Activated CD8-positive, alpha-beta memory T cell treated with anti-CD3 and anti-CD28 coated beads for 1 hour (primary cell): ENCODE measurements at regions not wholly inside any gene's neighbourhood (a gene's known extent, or its start where the extent isn't known, plus 50 kb on each side); places are given as distances from the start of the nearest gene placed in this dataset.
"Not testable (repeated sequence)": the region's sequence is repeated elsewhere in the genome, so short reads cannot be mapped to it uniquely, and the experiment has no call there.

Experiments used
- DNase-seq, 2 donors: peaks; one replicate each; pipeline ENCODE4 v3.0.0-alpha.2; 2020; ENCODE audit warnings: low read depth in 1 of 2; ENCODE audit errors: extremely low read depth in 1 of 2

DNA sequence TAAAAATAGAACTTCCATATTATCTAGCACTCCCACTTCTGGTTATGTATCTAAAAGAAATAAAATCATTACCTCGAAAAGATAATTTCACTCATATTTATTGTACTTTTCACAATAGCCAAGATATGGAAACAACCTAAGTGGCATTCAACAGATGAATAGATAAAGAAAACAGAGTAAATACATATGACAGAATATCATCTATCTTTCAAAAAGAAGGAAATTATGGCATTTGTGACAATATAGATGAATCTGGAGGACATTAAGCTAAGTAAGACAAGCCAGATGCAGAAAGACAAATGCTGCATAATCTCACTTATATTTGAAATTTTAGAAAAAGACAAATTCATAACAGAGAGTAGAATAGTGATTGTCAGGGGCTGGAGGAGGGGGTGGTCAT, 590.0 kb upstream of the ANO3 start:
- DNase-seq, result no peak

DNA sequence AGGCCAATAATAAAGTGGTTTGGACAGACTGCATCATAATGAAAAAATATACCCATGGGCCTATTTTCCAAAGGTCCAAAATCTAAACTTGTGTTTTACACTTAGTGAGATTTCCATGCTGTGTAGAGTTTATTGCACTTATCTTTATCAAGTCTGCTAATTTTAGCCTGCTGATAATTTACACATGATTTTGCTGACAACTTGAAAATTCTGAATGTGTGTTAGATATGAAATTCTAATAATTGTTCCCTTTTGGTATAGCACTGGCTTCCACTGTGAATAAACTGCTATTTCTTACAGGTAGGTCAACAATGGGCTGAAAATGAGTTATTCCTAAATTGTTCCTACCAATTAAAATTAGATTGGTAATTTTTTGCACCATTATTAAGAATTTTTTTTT, 589.1 kb upstream of the ANO3 start:
- DNase-seq, result no peak

DNA sequence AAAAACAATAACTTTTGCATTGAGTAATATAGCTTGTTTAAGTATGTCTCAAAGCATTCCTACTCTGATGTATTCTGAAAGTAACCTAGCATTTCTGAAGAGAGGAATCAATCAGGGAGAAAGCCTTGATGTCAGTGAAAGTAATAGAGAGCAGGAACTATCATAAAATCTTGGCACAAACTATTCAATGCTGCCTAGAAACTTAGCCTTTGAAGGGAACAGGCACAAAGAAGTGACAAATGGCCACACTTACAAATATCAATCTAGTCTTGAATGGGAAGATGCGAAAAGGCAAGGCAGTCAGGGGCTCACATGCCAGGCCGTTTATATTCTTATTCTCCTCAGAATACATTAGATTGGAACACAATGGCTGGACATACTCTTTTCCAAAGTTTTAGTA, 576.5 kb upstream of the ANO3 start:
- no peak for DNase-seq

DNA sequence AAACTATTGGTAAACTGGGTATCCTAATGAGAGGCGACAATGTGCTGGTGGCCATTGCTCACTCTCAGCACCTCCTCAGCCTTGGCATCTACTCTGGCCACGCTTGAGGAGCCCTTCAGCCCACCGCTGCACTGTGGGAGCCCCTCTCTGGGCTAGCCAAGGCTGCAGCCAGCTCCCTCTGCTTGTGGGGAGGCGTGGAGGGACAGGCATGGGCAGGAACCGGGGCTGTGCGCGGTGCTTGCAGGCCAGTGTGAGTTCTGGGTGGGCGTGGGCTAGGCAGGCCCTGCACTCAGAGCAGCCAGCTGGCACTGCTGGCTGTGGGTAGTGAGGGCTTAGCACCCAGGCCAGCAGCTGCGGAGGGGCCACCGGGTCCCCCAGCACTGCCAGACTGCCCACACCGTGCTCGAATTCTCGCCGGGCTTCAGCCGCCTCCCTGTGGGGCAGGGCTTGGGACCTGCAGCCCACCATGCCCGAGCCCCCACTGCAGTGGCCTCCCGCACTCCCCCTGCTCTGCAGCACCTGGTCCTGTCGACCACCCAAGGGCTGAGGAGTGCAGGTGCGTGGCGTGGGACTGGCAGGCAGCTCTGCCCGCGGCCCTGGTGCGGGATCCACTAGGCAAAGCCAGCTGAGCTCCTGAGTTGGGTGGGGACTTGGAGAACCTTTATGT, 575.9 kb upstream of the ANO3 start:
- DNase-seq, result no peak

DNA sequence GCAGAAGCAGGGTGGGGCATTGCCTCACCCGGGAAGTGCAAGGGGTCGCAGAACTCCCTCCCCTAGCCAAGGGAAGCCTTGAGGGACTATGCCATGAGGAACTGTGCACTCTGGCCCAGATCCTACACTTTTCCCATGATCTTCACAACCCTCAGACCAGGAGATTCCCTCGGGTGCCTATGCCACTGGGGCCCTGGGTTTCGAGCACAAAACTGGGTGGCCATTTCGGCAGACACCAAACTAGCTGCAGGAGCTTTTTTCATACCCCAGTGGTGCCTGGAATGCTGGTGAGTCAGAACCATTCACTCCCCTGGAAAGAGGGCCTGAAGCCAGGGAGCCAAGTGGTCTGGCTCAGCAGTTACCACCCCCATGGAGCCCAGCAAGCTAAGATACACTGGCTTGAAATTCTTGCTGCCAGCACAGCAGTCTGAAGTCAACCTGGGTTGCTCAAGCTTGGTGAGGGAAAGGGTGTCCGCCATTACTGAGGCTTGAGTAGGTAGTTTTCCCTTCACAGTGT, 573.7 kb upstream of the ANO3 start:
- no peak for DNase-seq

DNA sequence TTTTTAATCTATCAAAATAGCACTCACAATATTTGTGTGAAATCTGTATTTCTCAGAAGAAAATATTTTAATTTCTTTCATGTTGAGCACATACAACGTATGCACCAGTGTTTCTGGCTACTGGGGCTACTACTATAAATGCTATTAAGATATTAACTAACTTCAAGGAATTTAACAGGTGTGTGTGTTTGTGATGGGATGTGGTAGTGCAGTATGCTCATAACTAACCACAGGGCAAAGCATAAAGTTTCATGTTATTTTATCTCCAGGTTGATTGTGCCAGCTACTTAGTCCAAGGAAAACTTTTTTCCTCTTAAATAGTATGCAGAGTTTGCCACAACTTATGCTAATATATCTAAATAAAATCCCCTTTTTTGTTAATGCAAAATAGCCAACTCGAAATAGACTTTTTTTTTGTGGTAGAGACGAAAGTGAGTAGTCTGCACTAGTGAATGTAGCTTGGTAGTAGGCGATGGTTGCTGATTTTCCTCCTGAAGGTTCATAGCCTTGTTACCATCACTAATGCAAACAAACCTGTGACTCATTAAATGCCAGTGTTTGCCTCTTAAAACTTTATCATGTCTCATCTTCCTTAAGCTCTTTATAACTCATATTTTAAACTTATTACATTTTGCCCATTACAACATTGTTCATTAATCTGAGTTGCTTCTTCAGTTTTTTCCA, 565.5 kb upstream of the ANO3 start:
- DNase-seq, result no peak

DNA sequence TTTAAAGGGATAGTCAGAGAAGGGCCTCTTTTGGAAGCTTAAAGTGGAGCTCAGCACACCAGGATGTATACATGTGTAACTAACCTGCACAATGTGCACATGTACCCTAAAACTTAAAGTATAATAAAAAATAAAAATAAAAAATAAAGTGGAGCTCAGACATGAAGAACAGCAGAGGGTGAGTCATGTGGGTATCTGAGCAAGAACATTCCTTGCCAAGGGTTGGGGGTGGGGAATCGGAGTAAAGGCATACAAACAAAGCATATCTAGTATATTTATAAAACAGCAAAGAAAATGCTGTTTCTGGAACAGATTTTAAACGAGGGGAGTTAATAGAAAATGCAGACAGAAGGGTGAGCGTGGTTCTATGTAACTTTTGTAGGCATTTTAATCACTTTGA, 562.6 kb upstream of the ANO3 start:
- DNase-seq, result no peak

DNA sequence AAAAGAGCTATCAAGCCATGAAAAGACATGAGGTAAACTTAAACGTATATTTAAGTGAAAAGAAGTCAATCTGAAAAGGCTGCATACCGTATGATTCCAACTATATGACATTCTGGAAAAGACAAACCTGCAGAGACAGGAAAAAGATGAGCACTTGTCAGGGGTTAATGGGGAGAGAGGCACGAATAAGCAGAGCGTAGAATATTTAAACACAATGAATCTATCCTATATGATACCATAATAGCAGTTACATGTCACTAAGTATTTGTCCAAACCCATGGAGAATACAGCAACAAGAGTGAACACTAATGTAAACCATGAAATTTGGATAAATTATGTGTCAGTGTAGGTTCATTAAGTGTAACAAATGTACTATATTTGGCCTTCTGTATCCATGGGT, 560.3 kb upstream of the ANO3 start:
- no peak for DNase-seq

DNA sequence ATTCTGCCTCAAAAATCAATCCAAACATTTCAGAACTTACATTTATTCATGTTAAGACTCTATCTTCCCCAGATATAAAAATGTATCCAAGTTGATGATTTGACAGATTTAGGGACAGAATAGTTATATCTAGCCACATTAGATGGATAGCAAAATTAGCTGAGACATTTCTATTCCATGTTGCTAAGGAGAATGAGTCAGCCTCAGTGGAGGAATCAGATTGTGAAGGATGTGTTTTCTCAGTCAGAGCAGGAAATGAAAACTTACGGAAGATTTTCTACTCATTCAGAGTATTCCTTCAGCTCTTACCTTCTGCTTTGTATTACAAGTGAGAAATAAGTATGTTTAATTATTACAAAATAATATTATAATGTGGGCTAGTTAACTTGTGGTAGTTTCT, 556.3 kb upstream of the ANO3 start:
- no peak for DNase-seq

DNA sequence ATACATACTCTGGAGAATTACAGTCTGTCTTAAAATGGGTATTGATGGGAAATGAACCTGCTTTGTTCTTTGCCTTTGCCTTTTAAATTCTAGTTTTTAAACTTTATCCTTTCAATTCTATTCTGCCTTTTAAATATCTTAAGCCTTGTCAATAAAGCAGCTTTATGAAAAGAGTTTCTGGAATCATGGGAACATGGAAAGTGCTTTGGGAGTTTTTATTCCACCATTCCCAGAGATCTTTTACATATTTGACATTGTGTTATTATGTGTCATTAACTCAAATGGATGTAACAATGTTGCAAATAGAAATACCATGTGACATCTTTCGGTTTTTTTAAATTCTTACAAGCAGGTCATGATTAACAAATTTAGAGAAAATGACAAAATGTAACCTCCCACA, 555.7 kb upstream of the ANO3 start:
- no peak for DNase-seq

DNA sequence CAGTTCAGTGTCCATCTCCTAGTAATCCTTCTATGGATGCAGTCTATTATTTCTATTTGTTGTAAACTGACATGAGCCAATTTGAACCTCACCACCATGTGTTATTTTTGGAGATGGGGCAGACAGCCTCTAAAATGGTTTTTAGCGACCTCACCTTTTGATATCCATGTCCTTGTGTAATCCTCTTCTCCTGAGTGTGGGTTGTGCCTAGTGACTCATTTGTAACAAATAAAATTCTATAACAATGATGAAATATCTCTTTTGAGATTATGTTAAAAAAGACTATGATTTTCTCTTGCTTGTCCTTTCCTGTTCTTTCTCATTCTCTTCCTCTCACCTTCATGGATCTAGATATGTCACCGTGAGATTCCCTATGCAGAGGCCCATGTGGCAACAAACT, 554.6 kb upstream of the ANO3 start:
- no peak for DNase-seq

DNA sequence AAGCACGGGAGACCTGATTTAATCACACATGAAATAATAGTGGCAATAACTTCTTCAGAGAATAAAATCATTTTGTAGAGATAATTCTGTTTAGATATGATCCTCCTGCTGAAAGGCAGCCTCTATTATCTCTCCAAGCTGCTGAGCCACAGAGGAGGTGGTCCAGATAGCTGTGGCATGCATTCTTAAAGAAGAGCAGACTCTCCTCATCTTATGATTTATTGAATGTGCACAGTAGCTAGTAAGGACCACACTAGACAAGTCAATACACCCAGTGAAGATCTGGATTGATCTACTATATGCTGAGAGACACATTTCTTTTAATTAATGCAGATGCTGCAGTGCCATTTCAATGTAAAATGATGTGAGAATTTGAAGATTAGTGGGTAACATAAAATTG, 552.9 kb upstream of the ANO3 start:
- DNase-seq, result no peak

DNA sequence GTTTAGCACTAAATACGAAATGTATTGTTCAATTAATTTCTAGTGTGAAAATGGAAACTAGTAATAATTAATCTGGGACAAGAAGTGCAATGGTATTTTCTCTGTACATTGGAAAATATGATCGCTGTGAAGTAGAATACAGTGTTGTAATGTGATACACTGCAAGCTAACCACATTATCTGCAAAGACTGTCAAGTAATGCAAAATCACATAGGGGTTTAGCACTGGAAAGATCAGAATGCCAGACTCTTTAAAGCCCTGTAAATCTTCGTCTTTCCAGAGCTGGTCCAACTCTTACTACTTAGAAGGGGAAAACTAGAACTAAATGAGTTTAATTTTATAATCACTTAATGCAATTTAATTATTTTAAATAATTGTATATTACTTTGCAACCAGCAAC, 544.5 kb upstream of the ANO3 start:
- DNase-seq, result no peak

DNA sequence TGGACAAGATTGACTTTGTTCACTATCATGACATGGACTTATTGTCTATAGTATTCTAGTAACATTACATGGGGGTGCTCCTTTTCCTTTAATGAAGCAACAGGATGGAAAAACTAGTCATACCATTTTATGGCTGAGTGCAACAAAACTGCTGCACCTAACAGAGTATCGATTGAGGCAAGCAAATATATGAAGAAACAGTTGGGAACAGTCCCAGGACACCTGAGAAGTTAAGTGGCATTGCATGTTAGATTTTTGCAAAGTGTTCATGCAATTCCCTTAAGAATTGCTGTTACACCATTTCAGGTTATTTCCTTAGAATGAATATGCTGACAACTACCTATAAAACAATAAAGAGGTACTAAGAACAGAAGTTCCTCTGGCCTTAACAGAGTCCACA, 541.5 kb upstream of the ANO3 start:
- DNase-seq, result no peak

DNA sequence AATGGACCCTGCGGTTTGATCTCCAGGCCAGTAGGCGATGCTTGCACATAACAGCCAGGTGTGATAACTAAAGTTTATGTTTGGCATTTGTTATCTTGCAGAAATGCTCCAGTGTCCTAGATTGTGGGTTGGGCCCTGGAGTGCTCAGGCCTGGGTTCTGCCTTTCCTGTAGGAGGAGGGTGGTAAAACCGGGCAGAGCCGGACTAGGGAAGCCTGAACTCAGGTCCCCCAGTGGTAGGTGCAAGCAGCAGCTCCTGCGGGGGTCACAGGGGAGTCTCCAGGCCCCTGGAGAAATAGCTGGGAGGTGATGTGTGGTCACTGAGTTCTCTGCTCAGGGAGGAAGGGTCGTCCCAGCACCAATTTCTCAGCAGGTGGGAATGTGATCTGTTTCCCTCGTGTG, 538.3 kb upstream of the ANO3 start:
- no peak for DNase-seq

DNA sequence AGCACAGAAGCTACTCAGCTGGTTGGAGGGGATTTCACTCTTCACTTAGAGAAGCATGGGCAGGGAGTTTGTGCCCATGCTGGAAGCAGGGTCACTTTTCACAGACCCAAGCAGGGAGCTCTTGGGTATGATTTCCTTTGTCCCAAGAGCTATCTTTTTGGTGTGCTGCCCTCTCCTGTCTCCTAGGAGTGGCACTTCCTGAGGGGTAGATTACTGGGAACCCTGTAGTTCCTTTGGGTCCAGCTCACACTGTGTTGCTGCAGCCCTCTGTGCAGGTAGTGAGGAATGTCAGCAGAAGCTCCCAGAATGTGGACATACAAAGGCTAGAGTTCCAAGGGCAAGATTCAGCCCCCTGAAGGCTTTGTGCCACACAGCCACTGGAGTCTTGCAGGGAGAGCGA, 537.1 kb upstream of the ANO3 start:
- DNase-seq, result no peak

DNA sequence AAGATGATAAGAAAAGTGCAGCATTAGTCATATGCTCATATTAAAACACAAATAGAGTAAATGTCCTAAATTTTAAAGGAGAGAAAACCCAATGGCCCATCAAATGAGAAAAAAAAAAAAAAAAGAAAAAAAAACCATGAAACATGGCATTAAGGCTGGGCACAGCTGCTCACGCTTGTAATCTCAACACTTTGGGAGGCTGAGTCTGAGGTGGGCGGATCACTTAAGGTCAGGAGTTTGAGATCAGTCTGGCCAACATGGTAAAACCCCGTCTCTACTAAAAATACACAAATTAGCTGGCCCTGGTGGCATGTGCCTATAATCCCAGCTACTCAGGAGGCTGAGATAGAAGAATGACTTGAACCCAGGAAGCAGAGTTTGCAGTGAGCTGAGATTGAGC, 515.5 kb upstream of the ANO3 start:
- DNase-seq, result no peak

DNA sequence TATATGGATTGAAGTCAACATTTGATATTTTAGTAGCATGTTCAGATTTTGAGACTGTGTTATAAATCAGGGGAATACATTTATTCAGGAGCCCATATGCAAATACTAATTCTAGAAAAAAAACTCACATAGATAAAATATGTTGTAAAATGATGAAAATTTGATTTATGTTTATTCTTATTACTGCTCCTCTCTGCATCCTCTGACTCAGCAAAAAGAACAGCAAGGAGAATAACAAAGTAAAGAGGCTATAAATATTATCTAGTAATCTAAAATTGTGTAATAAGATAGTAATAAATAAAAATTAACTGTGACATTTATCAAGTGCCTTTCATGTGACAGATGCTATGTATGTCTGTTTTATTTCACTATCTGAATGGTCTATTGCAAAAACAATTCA, 507.2 kb upstream of the ANO3 start:
- no peak for DNase-seq

DNA sequence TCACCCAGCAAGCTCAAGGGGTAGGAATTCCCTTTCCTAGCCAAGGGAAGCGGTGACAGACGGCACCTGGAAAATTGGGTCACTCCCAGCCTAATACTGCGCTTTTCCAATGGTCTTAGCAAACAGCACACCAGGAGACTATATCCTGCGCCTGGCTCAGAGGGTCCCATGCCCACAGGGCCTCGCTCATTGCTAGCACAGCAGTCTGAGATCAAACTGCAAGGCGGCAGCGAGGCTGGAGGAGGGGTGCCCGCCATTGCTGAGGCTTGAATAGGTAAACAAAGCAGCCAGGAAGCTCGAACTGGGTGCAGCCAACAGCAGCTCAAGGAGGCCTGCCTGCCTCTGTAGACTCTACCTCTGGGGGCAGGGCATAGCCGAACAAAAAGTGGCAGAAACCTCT, 500.4 kb upstream of the ANO3 start:
- DNase-seq, result not testable (repeated sequence)

DNA sequence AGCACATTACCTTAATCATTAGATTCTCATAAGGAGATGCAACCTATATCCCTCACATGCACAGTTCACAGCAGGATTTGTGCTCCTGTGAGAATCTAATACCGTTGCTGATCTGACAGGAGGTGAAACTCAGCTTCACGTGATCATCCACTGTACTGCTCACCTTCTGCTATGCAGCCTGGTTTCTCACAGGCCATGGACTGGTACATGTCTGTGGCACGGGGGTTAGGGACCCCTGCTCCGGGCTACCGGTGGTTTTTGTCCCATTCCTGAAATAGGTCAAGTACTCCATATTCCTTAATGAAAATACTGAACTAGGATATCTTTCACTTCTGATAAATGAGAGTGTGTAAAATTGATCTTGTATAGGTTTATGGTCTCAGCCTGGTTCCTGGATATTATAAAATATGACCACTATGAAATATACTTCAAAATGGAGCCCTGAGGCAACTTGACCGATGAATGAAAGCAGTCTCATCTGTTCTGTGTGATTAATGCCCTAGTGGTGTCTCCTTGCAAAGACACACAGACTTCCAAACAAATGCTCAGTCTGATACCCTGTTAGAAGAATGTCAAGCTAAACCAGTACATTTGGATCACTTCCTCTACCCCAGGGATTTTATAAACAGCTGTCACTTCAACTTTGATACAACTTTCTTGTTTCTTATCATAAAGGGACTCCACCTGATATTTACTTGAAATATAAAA, 492.9 kb upstream of the ANO3 start:
- no peak for DNase-seq

DNA sequence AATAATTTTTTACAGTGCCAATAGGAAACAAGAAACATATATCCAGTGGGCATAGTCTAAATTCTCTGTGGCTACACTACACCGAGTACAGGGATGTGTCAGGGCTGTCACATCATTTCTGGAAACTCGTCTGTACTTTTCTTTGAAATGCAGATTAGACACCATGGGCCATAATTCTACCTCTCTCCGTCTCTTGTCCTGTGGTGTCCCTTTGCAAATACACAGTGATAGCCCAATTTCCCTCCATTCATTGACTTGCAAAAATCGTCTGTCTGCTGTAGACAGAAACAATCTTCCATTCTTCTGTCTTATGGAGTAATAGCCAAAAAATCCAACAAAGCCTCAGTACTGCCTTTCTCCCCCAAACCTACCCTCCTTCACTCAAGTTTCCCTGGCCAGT, 487.1 kb upstream of the ANO3 start:
- DNase-seq, result no peak

DNA sequence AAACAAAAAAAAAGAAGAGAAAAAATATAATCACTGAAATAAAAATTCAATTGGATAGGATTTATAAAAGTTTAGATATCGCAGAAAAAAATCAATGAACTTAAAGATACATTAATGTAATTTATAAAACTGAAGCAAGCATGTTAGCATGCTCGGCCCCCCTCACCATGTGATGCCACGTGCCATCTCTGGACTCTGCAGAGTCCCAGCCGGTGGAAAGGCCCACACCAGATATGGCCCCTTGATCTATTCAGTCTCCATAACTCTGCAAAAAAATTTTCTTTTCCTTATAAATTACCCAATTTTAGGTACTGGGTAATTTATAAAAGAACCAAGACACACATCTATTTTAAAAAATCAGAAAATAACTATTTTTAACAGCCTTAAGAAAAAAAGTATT, 476.0 kb upstream of the ANO3 start:
- no peak for DNase-seq
